HT-29 (cell line): ENCODE measurements at regions not wholly inside any gene's neighbourhood (a gene's known extent, or its start where the extent isn't known, plus 50 kb on each side); places are given as distances from the start of the nearest gene placed in this dataset.
A peak's percentile ranks its signal among the peaks of the same experiment; 100 is the strongest.

ENCODE experiments used
- DNase-seq: peaks from one replicate; pipeline ENCODE4 v3.0.0-alpha.2; 2015; ENCODE audit warnings: low spot score

GRCh38 chr2:120548627-120549608 is 186.8 kb upstream of the GLI2 start:
- no peak for DNase-seq

GRCh38 chr2:120549841-120550240 is 185.8 kb upstream of the GLI2 start:
- DNase-seq = no peak

GRCh38 chr2:120550282-120550681 is 185.4 kb upstream of the GLI2 start:
- DNase-seq = no peak

GRCh38 chr2:120550893-120551446 is 184.7 kb upstream of the GLI2 start:
- DNase-seq = no peak

GRCh38 chr2:120551522-120551921 is 184.1 kb upstream of the GLI2 start:
- no peak for DNase-seq

- no peak for DNase-seq
Measured at GRCh38 chr2:120552079-120552478, 183.6 kb upstream of the GLI2 start.

- DNase-seq = peak; percentile 93
Measured at GRCh38 chr2:120552800-120553481, 182.7 kb upstream of the GLI2 start.

GRCh38 chr2:120554625-120555032 is 181.0 kb upstream of the GLI2 start:
- DNase-seq = no peak

- no peak for DNase-seq
Measured at GRCh38 chr2:120555092-120555491, 180.6 kb upstream of the GLI2 start.

- no peak for DNase-seq
Measured at GRCh38 chr2:120556911-120557310, 178.8 kb upstream of the GLI2 start.

GRCh38 chr2:120558847-120559246 is 176.8 kb upstream of the GLI2 start:
- no peak for DNase-seq

GRCh38 chr2:120559401-120559800 is 176.3 kb upstream of the GLI2 start:
- DNase-seq = no peak

GRCh38 chr2:120560330-120560729 is 175.3 kb upstream of the GLI2 start:
- DNase-seq = no peak

GRCh38 chr2:120561379-120562035 is 174.2 kb upstream of the GLI2 start:
- DNase-seq = no peak

- DNase-seq = no peak
Measured at GRCh38 chr2:120562218-120563005, 173.3 kb upstream of the GLI2 start.

- no peak for DNase-seq
Measured at GRCh38 chr2:120563616-120564015, 172.1 kb upstream of the GLI2 start.

- peak; percentile 37 for DNase-seq
Measured at GRCh38 chr2:120564213-120565094, 171.2 kb upstream of the GLI2 start.

GRCh38 chr2:120565095-120565460 is 170.6 kb upstream of the GLI2 start:
- no peak for DNase-seq

- no peak for DNase-seq
Measured at GRCh38 chr2:120565929-120566328, 169.7 kb upstream of the GLI2 start.
